IMR-90 (cell line): ENCODE measurements at regions not wholly inside any gene's neighbourhood (a gene's known extent, or its start where the extent isn't known, plus 50 kb on each side); places are given as distances from the start of the nearest gene placed in this dataset.

Experiments
- ATAC-seq: fragments of 200-7000 bp; cut with Tn5 transposase; 2 replicates; pipeline ENCODE4 v1.9.1; 2020; ENCODE audit warnings: low read depth, mild to moderate bottlenecking, moderate library complexity
- BruUV-seq: library from RNA; stranded (reverse); fragments of 400-500 nt; replicated peaks from 2 replicates; lab custom pipeline; 2021; lab: Mats Ljungman, UMichigan
- CTCF ChIA-PET: fragments of 300-600 bp; formaldehyde crosslinking; extraction: SDS; loops from one replicate; lab custom pipeline; 2021; ENCODE audit warnings: antibody characterized with exemption; lab: Yijun Ruan, JAX
- POLR2A ChIA-PET: fragments of 300-600 bp; sonication (Branson Sonifier 250); formaldehyde crosslinking; loops from one replicate; lab custom pipeline; 2022; ENCODE audit warnings: antibody characterized with exemption; ENCODE audit not compliant: unreplicated experiment; lab: Charles Lee
- DNase-seq: peaks from one replicate; pipeline ENCODE4 v3.0.0; 2013
- H2AFZ ChIP-seq: replicated peaks from 2 replicates; pipeline ENCODE3; 2013; ENCODE audit warnings: low read length, mild to moderate bottlenecking; ENCODE audit not compliant: poor library complexity
- H2AK5ac ChIP-seq: 2 replicates; pipeline ENCODE4 v1.6.1; 2013; ENCODE audit warnings: low read depth, low read length, inconsistent platforms
- H2AK9ac ChIP-seq: replicated peaks from 2 replicates; pipeline ENCODE3; 2013; ENCODE audit warnings: mild to moderate bottlenecking, low read depth, low read length, moderate library complexity; ENCODE audit not compliant: poor library complexity
- H2BK120ac ChIP-seq: 2 replicates; pipeline ENCODE4 v1.6.1; 2013; ENCODE audit warnings: low read depth, low read length, inconsistent platforms
- H2BK15ac ChIP-seq: 3 replicates; pipeline ENCODE4 v1.6.1; 2013; ENCODE audit warnings: low read depth, low read length, inconsistent platforms
- H2BK20ac ChIP-seq: 2 replicates; pipeline ENCODE4 v1.6.1; 2013; ENCODE audit warnings: low read depth, mild to moderate bottlenecking, inconsistent platforms, low read length, moderate library complexity
- H2BK5ac ChIP-seq: 2 replicates; pipeline ENCODE4 v1.6.1; 2013; ENCODE audit warnings: mild to moderate bottlenecking, low read depth, low read length, inconsistent platforms; ENCODE audit not compliant: poor library complexity, severe bottlenecking
- H3K14ac ChIP-seq: replicated peaks from 2 replicates; pipeline ENCODE4 v1.6.1; 2013; ENCODE audit warnings: low read depth, low read length, inconsistent platforms
- H3K18ac ChIP-seq: 2 replicates; pipeline ENCODE4 v1.6.1; 2013; ENCODE audit warnings: low read depth, low read length, control low read depth
- H3K23ac ChIP-seq: 2 replicates; pipeline ENCODE4 v1.6.1; 2013; ENCODE audit warnings: low read depth, low read length, inconsistent platforms
- H3K27ac ChIP-seq: 2 replicates; pipeline ENCODE4 v1.5.1; 2013; ENCODE audit warnings: mild to moderate bottlenecking, control low read depth, low read length; ENCODE audit not compliant: insufficient read depth
- H3K27me3 ChIP-seq: 2 replicates; pipeline ENCODE4 v1.6.1; 2013; ENCODE audit warnings: low read length; ENCODE audit not compliant: control insufficient read depth, insufficient read depth
- H3K36me3 ChIP-seq: 2 replicates; pipeline ENCODE4 v1.6.1; 2013; ENCODE audit warnings: low read length, mixed read lengths; ENCODE audit not compliant: control insufficient read depth, insufficient read depth
- H3K4ac ChIP-seq: 2 replicates; pipeline ENCODE4 v1.6.1; 2013; ENCODE audit warnings: low read depth, low read length, inconsistent platforms
- H3K4me1 ChIP-seq: 2 replicates; pipeline ENCODE4 v1.6.1; 2013; ENCODE audit warnings: low read length, mixed read lengths; ENCODE audit not compliant: control insufficient read depth, insufficient read depth
- H3K4me2 ChIP-seq: 2 replicates; pipeline ENCODE4 v1.6.1; 2013; ENCODE audit warnings: low read depth, mild to moderate bottlenecking, control low read depth, low read length, moderate library complexity
- H3K4me3 ChIP-seq: 2 replicates; pipeline ENCODE4 v1.5.1; 2013; ENCODE audit warnings: low read depth, mild to moderate bottlenecking, control low read depth, low read length, moderate library complexity; ENCODE audit not compliant: insufficient read depth
- H3K56ac ChIP-seq: 2 replicates; pipeline ENCODE4 v1.6.1; 2013; ENCODE audit warnings: low read length, inconsistent platforms; ENCODE audit not compliant: insufficient read depth; ENCODE audit errors: extremely low read depth
- H3K79me1 ChIP-seq, 2 experiments: 2 replicates each; pipeline ENCODE4 v1.6.1; 2013; ENCODE audit warnings: low read length in 2 of 2, inconsistent platforms in 1 of 2, low read depth in 1 of 2
- H3K9ac ChIP-seq: 2 replicates; pipeline ENCODE4 v1.6.1; 2013; ENCODE audit warnings: low read depth, low read length, control low read depth
- H3K9me1 ChIP-seq: 2 replicates; pipeline ENCODE4 v1.6.1; 2013; ENCODE audit warnings: low read length, inconsistent platforms; ENCODE audit not compliant: insufficient read depth
- H3K9me3 ChIP-seq: 2 replicates; pipeline ENCODE4 v1.6.1; 2013; ENCODE audit warnings: low read length; ENCODE audit not compliant: control insufficient read depth, insufficient read depth
- H4K20me1 ChIP-seq: 2 replicates; pipeline ENCODE4 v1.6.1; 2013; ENCODE audit warnings: low read length, inconsistent platforms; ENCODE audit not compliant: insufficient read depth
- H4K5ac ChIP-seq: 2 replicates; pipeline ENCODE4 v1.6.1; 2013; ENCODE audit warnings: mild to moderate bottlenecking, low read depth, low read length, control low read depth
- H4K8ac ChIP-seq, 2 experiments: 2 replicates each; pipeline ENCODE4 v1.6.1; 2013; ENCODE audit warnings: low read depth in 2 of 2, low read length in 2 of 2, control low read depth in 1 of 2, inconsistent platforms in 1 of 2
- H4K91ac ChIP-seq: 2 replicates; pipeline ENCODE4 v1.6.1; 2013; ENCODE audit warnings: low read depth, low read length, inconsistent platforms; ENCODE audit not compliant: insufficient read depth
- BHLHE40 ChIP-seq: fragments of 150-350 bp; IDR thresholded peaks from 2 replicates; pipeline ENCODE4 v1.6.1; 2016; ENCODE audit warnings: mild to moderate bottlenecking, low read depth, low read length
- CEBPB ChIP-seq: IDR thresholded peaks from 2 replicates; pipeline ENCODE4 v1.6.1; 2012; ENCODE audit warnings: low read depth, low read length, improper control_type of control experiment
- CHD1 ChIP-seq: IDR thresholded peaks from 2 replicates; pipeline ENCODE4 v1.6.1; 2012; ENCODE audit warnings: low read depth, low read length, improper control_type of control experiment
- CTCF ChIP-seq: conservative IDR thresholded peaks from 2 replicates; pipeline ENCODE4 v1.5.1; 2012; ENCODE audit warnings: mild to moderate bottlenecking, low read depth, low read length, improper control_type of control experiment
- ELK1 ChIP-seq: fragments of 150-350 bp; IDR thresholded peaks from 2 replicates; pipeline ENCODE4 v1.6.1; 2016; ENCODE audit warnings: low read depth, mild to moderate bottlenecking, low read length, moderate library complexity, borderline replicate concordance
- FOS ChIP-seq: fragments of 150-350 bp; IDR thresholded peaks from 2 replicates; pipeline ENCODE4 v1.6.1; 2016; ENCODE audit warnings: low read depth, low read length
- MAFK ChIP-seq: IDR thresholded peaks from 2 replicates; pipeline ENCODE4 v1.6.1; 2012; ENCODE audit warnings: low read depth, low read length, improper control_type of control experiment
- MAZ ChIP-seq: IDR thresholded peaks from 2 replicates; pipeline ENCODE4 v1.6.1; 2012; ENCODE audit warnings: low read depth, mild to moderate bottlenecking, low read length, improper control_type of control experiment, moderate library complexity, borderline replicate concordance
- MXI1 ChIP-seq: IDR thresholded peaks from 2 replicates; pipeline ENCODE4 v1.6.1; 2012; ENCODE audit warnings: low read depth, mild to moderate bottlenecking, low read length, moderate library complexity, borderline replicate concordance
- NFE2L2 ChIP-seq: fragments of 150-350 bp; IDR thresholded peaks from 2 replicates; pipeline ENCODE4 v1.6.1; 2016; ENCODE audit warnings: low read depth, mild to moderate bottlenecking, low read length
- POLR2A ChIP-seq: IDR thresholded peaks from 2 replicates; pipeline ENCODE4 v1.6.1; 2012; ENCODE audit warnings: mild to moderate bottlenecking, low read depth, low read length
- RAD21 ChIP-seq: IDR thresholded peaks from 2 replicates; pipeline ENCODE4 v1.6.1; 2012; ENCODE audit warnings: low read length, improper control_type of control experiment
- RCOR1 ChIP-seq: IDR thresholded peaks from 2 replicates; pipeline ENCODE4 v1.6.1; 2012; ENCODE audit warnings: mild to moderate bottlenecking, low read length, improper control_type of control experiment; ENCODE audit not compliant: insufficient replicate concordance
- RFX5 ChIP-seq: IDR thresholded peaks from 2 replicates; pipeline ENCODE4 v1.8.0; 2012; ENCODE audit warnings: low read depth, mild to moderate bottlenecking, low read length, moderate library complexity
- SMC3 ChIP-seq: fragments of 150-350 bp; IDR thresholded peaks from 2 replicates; pipeline ENCODE4 v1.6.1; 2016; ENCODE audit warnings: low read depth, mild to moderate bottlenecking, antibody characterized with exemption, low read length, moderate library complexity
- USF2 ChIP-seq: fragments of 150-350 bp; IDR thresholded peaks from 2 replicates; pipeline ENCODE4 v1.6.1; 2017; ENCODE audit warnings: mild to moderate bottlenecking, antibody characterized with exemption, low read length, low read depth
- WGBS, 2 experiments: methylation state at CpG; one replicate each; pipeline versions ENCODE4 v1.1.5 to v1.1.7; 2013; ENCODE audit warnings: missing lambda C conversion rate in 2 of 2; ENCODE audit not compliant: insufficient read length in 1 of 2; ENCODE audit errors: extremely low coverage in 2 of 2; 5-methylcytosine and 5-hydroxymethylcytosine counted together
- dilution Hi-C: fragments of 300-500 bp; cut with HindIII; formaldehyde crosslinking; loops from one replicate; pipeline ENCODE4 v1.14.3; 2018; ENCODE audit warnings: low sequenced_read_pairs; ENCODE audit not compliant: unreplicated experiment
- in situ Hi-C: fragments of 300-500 bp; cut with MboI; formaldehyde crosslinking; loops from 3 replicates; pipeline ENCODE4 v1.14.3; 2019; ENCODE audit warnings: low sequenced_read_pairs, inconsistent platforms, mixed read lengths
- intact Hi-C: fragments of 100-400 bp; cut with micrococcal nuclease; formaldehyde crosslinking; loops from 2 replicates; pipeline ENCODE4 v1.10.0; 2022

GRCh38 chr12:90801776-90802175 is 153.2 kb downstream of the CCER1 start:
- H2BK15ac ChIP-seq = no peak overlapping the region
- no peak overlapping the region for H3K4me2 ChIP-seq
- H4K20me1 ChIP-seq = no peaks in the 10 kb centered on the region
- no peak overlapping the region for H3K18ac ChIP-seq
- no peaks in the 10 kb centered on the region for H3K9me1 ChIP-seq
- no peak overlapping the region for H2AK9ac ChIP-seq
- H2BK20ac ChIP-seq = no peak overlapping the region
- ChIA-PET POLR2A (no interaction called here), CTCF (no interaction called here)
- H3K9me3 ChIP-seq = no peaks in the 10 kb centered on the region
- H2AK5ac ChIP-seq = no peak overlapping the region
- H3K79me1 ChIP-seq = no peaks in the 10 kb centered on the region
- H3K23ac ChIP-seq = no peak overlapping the region
- H3K36me3 ChIP-seq = no peaks in the 10 kb centered on the region
- H2BK120ac ChIP-seq = no peak overlapping the region
- dilution Hi-C loops (no loop called here), intact Hi-C loops (no loop called here), in situ Hi-C loops (no loop called here)
- no CpG with 5 or more reads among the region's 4 CpGs for WGBS, 2 experiments
- no peak overlapping the region for H3K56ac ChIP-seq
- no peak overlapping the region for H3K4me3 ChIP-seq
- H4K5ac ChIP-seq = no peak overlapping the region
- H3K27me3 ChIP-seq = no peaks in the 10 kb centered on the region
- H3K14ac ChIP-seq = no peak overlapping the region
- no peak overlapping the region for H3K9ac ChIP-seq
- H2AFZ ChIP-seq = no peak overlapping the region
- H3K27ac ChIP-seq = no peak overlapping the region
- no peak overlapping the region for H3K4ac ChIP-seq
- no peak overlapping the region for H4K91ac ChIP-seq
- no peaks in the 10 kb centered on the region for H3K4me1 ChIP-seq
- TF ChIP-seq SMC3 = no peak
- TF ChIP-seq NFE2L2 = no peak
- no peak for TF ChIP-seq CTCF
- TF ChIP-seq FOS = no peak
- TF ChIP-seq RAD21 = no peak
- TF ChIP-seq RFX5 = no peak
- TF ChIP-seq MAZ = no peak
- TF ChIP-seq RCOR1 = no peak
- TF ChIP-seq MXI1 = no peak
- no peak for TF ChIP-seq POLR2A
- no peak for TF ChIP-seq MAFK
- TF ChIP-seq CEBPB = no peak
- no peak for TF ChIP-seq CHD1
- no peak for TF ChIP-seq BHLHE40
- TF ChIP-seq USF2 = no peak
- TF ChIP-seq ELK1 = no peak
- DNase-seq = peak; percentile 48
- H2BK5ac ChIP-seq = no peak overlapping the region
- BruUV-seq = no TSS peak
- peak; percentile 60; the same call in 1 of the 2 replicates for ATAC-seq
- H4K8ac ChIP-seq = no peak overlapping the region
